PC-9 (cell line): ENCODE measurements at regions not wholly inside any gene's neighbourhood (a gene's known extent, or its start where the extent isn't known, plus 50 kb on each side); places are given as distances from the start of the nearest gene placed in this dataset.

Source experiments
- BruUV-seq: library from RNA; stranded (reverse); fragments of 400-500 nt; replicated peaks from 2 replicates; lab custom pipeline; 2021; lab: Mats Ljungman, UMichigan
- CTCF ChIA-PET: fragments of 300-600 bp; sonication (Branson Sonifier 250); formaldehyde crosslinking; loops from one replicate; lab custom pipeline; 2022; ENCODE audit warnings: antibody characterized with exemption; lab: Charles Lee
- POLR2A ChIA-PET: fragments of 300-600 bp; sonication (Branson Sonifier 250); formaldehyde crosslinking; loops from one replicate; lab custom pipeline; 2022; ENCODE audit warnings: antibody characterized with exemption; ENCODE audit not compliant: unreplicated experiment; lab: Charles Lee
- DNase-seq, 2 experiments: peaks; one replicate each; pipeline versions ENCODE4 v3.0.0 to v3.0.0-alpha.2; 2015 to 2022; ENCODE audit warnings: mixed read lengths in 1 of 2
- H2AFZ ChIP-seq: fragments of 200-600 bp; sonication (generic); 2 replicates; pipeline ENCODE4 v1.8.1; 2017; ENCODE audit warnings: antibody characterized with exemption
- H3F3A ChIP-seq: fragments of 200-600 bp; sonication (generic); 2 replicates; pipeline ENCODE4 v1.8.1; 2017; ENCODE audit warnings: antibody characterized with exemption, mild to moderate bottlenecking, low read depth; ENCODE audit not compliant: insufficient read depth
- H3K27ac ChIP-seq: fragments of 200-600 bp; sonication (generic); 2 replicates; pipeline ENCODE4 v1.6.1; 2016; ENCODE audit warnings: mixed run types
- H3K27me3 ChIP-seq: fragments of 200-600 bp; sonication (generic); 2 replicates; pipeline ENCODE4 v1.6.1; 2016; ENCODE audit warnings: low read depth, mixed run types; ENCODE audit not compliant: insufficient read depth
- H3K36me3 ChIP-seq: fragments of 200-600 bp; sonication (generic); 2 replicates; pipeline ENCODE4 v1.6.1; 2016; ENCODE audit warnings: low read depth, mixed run types
- H3K4me1 ChIP-seq: fragments of 200-600 bp; sonication (generic); replicated peaks from 2 replicates; pipeline ENCODE4 v1.6.1; 2016; ENCODE audit warnings: mixed run types; ENCODE audit not compliant: insufficient read depth
- H3K4me2 ChIP-seq: fragments of 200-600 bp; sonication (generic); 2 replicates; pipeline ENCODE4 v1.6.1; 2017; ENCODE audit warnings: mixed run types
- H3K4me3 ChIP-seq: fragments of 200-600 bp; sonication (generic); 2 replicates; pipeline ENCODE4 v1.6.1; 2016; ENCODE audit warnings: mixed run types
- H3K79me2 ChIP-seq: fragments of 200-600 bp; sonication (generic); 2 replicates; pipeline ENCODE4 v1.6.1; 2017; ENCODE audit warnings: low read depth, mixed run types
- H3K9me2 ChIP-seq: fragments of 200-600 bp; sonication (generic); 2 replicates; pipeline ENCODE4 v1.8.1; 2017; ENCODE audit warnings: mild to moderate bottlenecking; ENCODE audit not compliant: insufficient read depth
- H3K9me3 ChIP-seq: fragments of 200-600 bp; sonication (generic); 2 replicates; pipeline ENCODE4 v1.8.1; 2016; ENCODE audit warnings: low read depth; ENCODE audit not compliant: insufficient read depth
- H4K20me1 ChIP-seq: fragments of 200-600 bp; sonication (generic); 2 replicates; pipeline ENCODE4 v1.8.1; 2017; ENCODE audit not compliant: insufficient read depth
- CTCF ChIP-seq: fragments of 200-600 bp; sonication (generic); conservative IDR thresholded peaks from 2 replicates; pipeline ENCODE4 v1.6.1; 2017; ENCODE audit warnings: mixed run types, antibody characterized with exemption, mild to moderate bottlenecking, moderate library complexity
- EZH2 ChIP-seq: fragments of 200-600 bp; sonication (generic); IDR thresholded peaks from 2 replicates; pipeline ENCODE4 v1.8.0; 2017; ENCODE audit warnings: antibody characterized with exemption, low read depth
- intact Hi-C: fragments of 100-400 bp; cut with micrococcal nuclease; formaldehyde crosslinking; loops from one replicate; pipeline ENCODE4 v1.10.0; 2022; ENCODE audit not compliant: unreplicated experiment

GRCh38 chr4:57442831-57443291, 332.7 kb upstream of the IGFBP7 start:
- BruUV-seq: no TSS peak
- Histone ChIP-seq H3K27ac (no peak overlapping the region), H3K4me1 (no peaks in the 10 kb centered on the region), H4K20me1 (no peaks in the 10 kb centered on the region), H3K4me3 (no peak overlapping the region), H3K4me2 (no peak overlapping the region), H3K9me3 (no peaks in the 10 kb centered on the region), H3K79me2 (no peaks in the 10 kb centered on the region), H3F3A (no peaks in the 10 kb centered on the region), H3K9me2 (no peaks in the 10 kb centered on the region), H3K27me3 (peaks cover 8% of the 10 kb centered on the region; the same call in 1 of the 2 replicates), H2AFZ (no peak overlapping the region), H3K36me3 (no peaks in the 10 kb centered on the region)
- ChIA-PET POLR2A (no interaction called here), CTCF (no interaction called here)
- TF ChIP-seq CTCF: peak; percentile 66
- TF ChIP-seq EZH2: no peak
- DNase-seq: peak in 1 of 2 experiments; percentile 38
- intact Hi-C loops: no loop called here

DNA sequence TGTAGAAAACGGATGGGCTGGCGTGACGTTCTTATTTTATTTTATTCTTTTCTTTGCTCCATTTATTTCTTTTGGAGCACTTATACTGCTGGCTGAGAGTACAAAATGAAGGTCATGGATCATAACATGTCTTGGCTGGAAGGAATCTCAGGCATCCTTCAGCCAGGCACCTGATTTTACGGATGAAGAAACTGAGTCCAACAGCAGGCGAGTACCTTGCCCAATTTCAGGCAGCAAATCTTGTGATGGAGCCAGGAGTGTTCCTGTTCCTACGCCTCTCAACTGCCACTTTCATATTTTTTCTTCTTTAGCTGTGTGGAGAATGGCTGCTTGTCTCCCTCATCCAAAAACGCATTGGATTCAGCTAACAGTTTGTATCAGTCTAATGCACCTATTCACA, 332.1 kb upstream of the IGFBP7 start:
- H3K9me2 ChIP-seq: no peaks in the 10 kb centered on the region
- DNase-seq: no peak
- H3K4me1 ChIP-seq: no peaks in the 10 kb centered on the region
- no peaks in the 10 kb centered on the region for H3F3A ChIP-seq
- no peaks in the 10 kb centered on the region for H3K79me2 ChIP-seq
- H3K9me3 ChIP-seq: no peaks in the 10 kb centered on the region
- ChIA-PET CTCF (interaction anchor here (1.1 kb wide), 1 partner anchor 279 kb away, joined by 3 read pairs; no protein-coding TSS in a partner anchor), POLR2A (no interaction called here)
- H3K4me3 ChIP-seq: no peak overlapping the region
- peaks cover 8% of the 10 kb centered on the region; the same call in 1 of the 2 replicates for H3K27me3 ChIP-seq
- H4K20me1 ChIP-seq: no peaks in the 10 kb centered on the region
- TF ChIP-seq EZH2 (no peak), CTCF (no peak)
- H3K4me2 ChIP-seq: no peak overlapping the region
- BruUV-seq: no TSS peak
- no peak overlapping the region for H2AFZ ChIP-seq
- H3K27ac ChIP-seq: no peak overlapping the region
- intact Hi-C loops: no loop called here
- no peaks in the 10 kb centered on the region for H3K36me3 ChIP-seq

DNA sequence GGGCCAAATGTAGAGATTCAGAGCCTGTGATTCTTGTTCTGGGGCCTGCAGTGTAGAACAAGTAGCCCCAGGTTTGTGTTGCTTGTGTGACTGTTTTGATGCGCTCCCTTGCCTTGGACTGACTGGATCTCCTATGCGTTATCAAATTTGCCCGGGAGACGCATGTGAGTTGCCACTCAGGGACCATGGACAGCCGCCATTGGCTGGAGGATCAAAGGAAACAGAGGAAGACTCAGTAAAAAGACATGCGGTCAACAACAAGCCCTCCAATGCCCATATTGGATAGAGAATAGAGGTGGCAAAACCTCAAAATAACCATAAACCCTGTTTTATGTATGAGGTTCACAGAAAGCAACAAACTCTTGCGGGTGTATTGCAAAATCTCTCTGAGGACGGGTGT, 327.5 kb upstream of the IGFBP7 start:
- no peaks in the 10 kb centered on the region for H3K36me3 ChIP-seq
- no peaks in the 10 kb centered on the region for H4K20me1 ChIP-seq
- H3K27ac ChIP-seq: no peak overlapping the region
- no peak overlapping the region for H2AFZ ChIP-seq
- no peaks in the 10 kb centered on the region for H3K4me1 ChIP-seq
- CTCF ChIA-PET: no interaction called here
- no peak for DNase-seq
- no peak overlapping the region for H3K4me2 ChIP-seq
- H3K9me3 ChIP-seq: no peaks in the 10 kb centered on the region
- no peaks in the 10 kb centered on the region for H3K9me2 ChIP-seq
- H3K79me2 ChIP-seq: no peaks in the 10 kb centered on the region
- intact Hi-C loops: no loop called here
- no peaks in the 10 kb centered on the region for H3F3A ChIP-seq
- BruUV-seq: no TSS peak
- TF ChIP-seq CTCF (no peak), EZH2 (no peak)
- POLR2A ChIA-PET: no interaction called here
- peaks cover 8% of the 10 kb centered on the region; the same call in 1 of the 2 replicates for H3K27me3 ChIP-seq
- H3K4me3 ChIP-seq: no peak overlapping the region
